GM12878 (cell line): ENCODE measurements at regions not wholly inside any gene's neighbourhood (a gene's known extent, or its start where the extent isn't known, plus 50 kb on each side); places are given as distances from the start of the nearest gene placed in this dataset.

Experiments
- ATAC-seq: fragments of 200-7000 bp; cut with Tn5 transposase; 3 replicates; pipeline ENCODE4 v1.9.1; 2020; ENCODE audit warnings: mild to moderate bottlenecking, moderate library complexity
- BruUV-seq: library from RNA; stranded (reverse); fragments of 400-500 nt; replicated peaks from 2 replicates; lab custom pipeline; 2021; lab: Mats Ljungman, UMichigan
- CTCF ChIA-PET: fragments of 300-600 bp; sonication (Branson Sonifier 250); formaldehyde crosslinking; extraction: SDS; loops from one replicate; lab custom pipeline; 2021; ENCODE audit warnings: inconsistent platforms; lab: Yijun Ruan, JAX
- POLR2A ChIA-PET: fragments of 350-600 bp; formaldehyde crosslinking; extraction: SDS; loops from one replicate; lab custom pipeline; 2021; ENCODE audit warnings: inconsistent platforms; lab: Charles Lee
- RAD21 ChIA-PET: fragments of 300-600 bp; sonication (Branson Sonifier 250); formaldehyde crosslinking; loops from one replicate; lab custom pipeline; 2023; ENCODE audit warnings: antibody characterized with exemption; ENCODE audit not compliant: unreplicated experiment; lab: Charles Lee
- SMC1A ChIA-PET: fragments of 300-600 bp; sonication (Branson Sonifier 250); formaldehyde crosslinking; loops from one replicate; lab custom pipeline; 2023; ENCODE audit not compliant: unreplicated experiment, uncharacterized antibody; lab: Charles Lee
- DNase-seq: peaks from one replicate; pipeline ENCODE4 v3.0.0-alpha.2; 2011; ENCODE audit warnings: low read depth, low spot score
- FAIRE-seq: peaks from 3 replicates; lab custom pipeline; 2011; peaks lifted over from hg19 to GRCh38; lab: Jason Lieb, UNC
- H2AFZ ChIP-seq: 2 replicates; pipeline ENCODE4 v1.6.0; 2011; ENCODE audit warnings: low read depth, low read length, control low read depth; ENCODE audit not compliant: control insufficient read depth
- H3K27ac ChIP-seq: 2 replicates; pipeline ENCODE4 v1.5.1; 2011; ENCODE audit warnings: control low read depth; ENCODE audit not compliant: control insufficient read depth, insufficient read depth
- H3K27me3 ChIP-seq, 2 experiments: replicated peaks in 1 of 2; 2 replicates each; pipeline versions ENCODE4 v1.6.0 to v1.6.1; 2011; ENCODE audit warnings: low read length in 1 of 2; ENCODE audit not compliant: control insufficient read depth in 2 of 2, insufficient read depth in 2 of 2
- H3K36me3 ChIP-seq, 2 experiments: 2 replicates each; pipeline ENCODE4 v1.5.1; 2011; ENCODE audit warnings: low read length in 1 of 2; ENCODE audit not compliant: control insufficient read depth in 2 of 2, insufficient read depth in 2 of 2
- H3K4me1 ChIP-seq: 2 replicates; pipeline ENCODE4 v1.6.1; 2011; ENCODE audit warnings: mild to moderate bottlenecking, low read length, moderate library complexity, mixed read lengths; ENCODE audit not compliant: control insufficient read depth, insufficient read depth
- H3K4me2 ChIP-seq: 2 replicates; pipeline ENCODE4 v1.6.0; 2011; ENCODE audit warnings: control low read depth; ENCODE audit not compliant: control insufficient read depth, insufficient read depth
- H3K4me3 ChIP-seq: fragments of 200-600 bp; sonication (generic); 2 replicates; pipeline ENCODE4 v1.5.1; 2016
- H3K79me2 ChIP-seq: 2 replicates; pipeline ENCODE4 v1.6.0; 2011; ENCODE audit warnings: low read length; ENCODE audit not compliant: control insufficient read depth, insufficient read depth
- H3K9ac ChIP-seq: 2 replicates; pipeline ENCODE4 v1.8.0; 2011; ENCODE audit warnings: low read length, control low read depth, mixed read lengths; ENCODE audit not compliant: control insufficient read depth, insufficient read depth
- H3K9me3 ChIP-seq: replicated peaks from 3 replicates; pipeline ENCODE4 v1.5.1; 2011; ENCODE audit warnings: mild to moderate bottlenecking, low read length; ENCODE audit not compliant: control insufficient read depth, insufficient read depth
- H4K20me1 ChIP-seq: 2 replicates; pipeline ENCODE4 v1.6.0; 2011; ENCODE audit not compliant: control insufficient read depth, insufficient read depth
- BCL11A ChIP-seq: IDR thresholded peaks from 2 replicates; pipeline ENCODE4 v1.6.1; 2011; ENCODE audit warnings: low read depth, low read length
- NBN ChIP-seq: fragments of 450-650 bp; IDR thresholded peaks from 2 replicates; pipeline ENCODE4 v1.6.1; 2016
- NR2F1 ChIP-seq: fragments of 450-650 bp; conservative IDR thresholded peaks from 2 replicates; pipeline ENCODE4 v1.6.1; 2017; ENCODE audit warnings: mild to moderate bottlenecking
- SUPT20H ChIP-seq: IDR thresholded peaks from 2 replicates; pipeline ENCODE4 v1.6.1; 2011; ENCODE audit warnings: low read depth, mild to moderate bottlenecking, low read length, moderate library complexity, borderline replicate concordance; ENCODE audit not compliant: control insufficient read depth
- SUZ12 ChIP-seq: fragments of 200-600 bp; sonication (generic); IDR thresholded peaks from one replicate; pipeline ENCODE4 v1.6.1; 2018; ENCODE audit warnings: antibody characterized with exemption, mild to moderate bottlenecking; ENCODE audit not compliant: unreplicated experiment
- TCF12 ChIP-seq: IDR thresholded peaks from 2 replicates; pipeline ENCODE4 v1.6.1; 2011; ENCODE audit warnings: low read depth, mild to moderate bottlenecking, low read length
- WGBS: methylation state at CpG from one replicate; pipeline ENCODE4 v1.1.6; 2016; ENCODE audit warnings: low lambda C conversion rate; ENCODE audit not compliant: insufficient replicate concordance, insufficient coverage; ENCODE audit errors: missing lambda C conversion rate; 5-methylcytosine and 5-hydroxymethylcytosine counted together
- in situ Hi-C: fragments of 300-500 bp; cut with MboI; formaldehyde crosslinking; loops from 9 replicates; pipeline ENCODE4 v1.14.3; 2018; ENCODE audit warnings: mixed read lengths
- intact Hi-C: fragments of 100-400 bp; cut with micrococcal nuclease; formaldehyde crosslinking; loops from one replicate; pipeline ENCODE4 v1.14.2; 2022; ENCODE audit not compliant: unreplicated experiment
- TF ChIP-seq, protein P1 (sequence below): fragments of 450-650 bp; formaldehyde crosslinking; IDR thresholded peaks from 2 replicates; pipeline ENCODE4 v1.4.0; 2022; ENCODE audit warnings: mild to moderate bottlenecking, moderate library complexity
- TF ChIP-seq, protein P2 (sequence below): fragments of 450-650 bp; IDR thresholded peaks from 2 replicates; pipeline ENCODE4 v1.6.1; 2018; ENCODE audit warnings: borderline replicate concordance, mild to moderate bottlenecking; ENCODE audit not compliant: partially characterized antibody

DNA sequence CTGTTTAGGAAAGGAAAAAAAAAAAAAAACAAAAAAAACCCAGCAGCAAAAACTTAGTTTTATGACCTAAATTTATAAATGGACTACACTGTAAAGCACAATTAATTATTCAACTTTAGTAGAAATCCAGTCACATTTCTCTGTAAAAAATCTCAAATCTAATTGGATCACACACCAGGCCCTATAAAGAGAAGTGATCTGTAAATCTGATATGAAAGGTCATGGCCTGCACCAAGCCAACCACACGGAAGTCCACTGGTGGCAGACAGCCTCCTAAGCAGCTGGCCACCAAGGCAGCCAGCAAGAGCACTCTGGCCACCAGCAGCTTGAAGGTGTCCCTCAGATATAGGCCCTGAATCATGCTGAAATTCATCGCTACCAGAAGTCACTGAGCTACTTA, 131.6 kb downstream of the HFE start:
- H3K27ac ChIP-seq = peak overlapping the region; percentile 93
- POLR2A ChIA-PET = interaction anchor here (0.6 to 2.9 kb wide), 6 partner anchors 16 to 103 kb away, joined by 3 to 21 read pairs (median 4); a partner anchor contains a TSS
- RAD21 ChIA-PET = interaction anchor here (0.6 to 1.1 kb wide), 3 partner anchors 16 to 39 kb away, joined by 3 to 4 read pairs (median 3); a partner anchor contains a TSS

More for the DNA sequence above, 131.6 kb downstream of the HFE start:
- in situ Hi-C loops (no loop called here), intact Hi-C loops (no loop called here)
- no peaks in the 10 kb centered on the region for H4K20me1 ChIP-seq
- no peaks in the 10 kb centered on the region for H3K36me3 ChIP-seq
- BruUV-seq = no TSS peak
- no peak for DNase-seq
- H3K9ac ChIP-seq = peak overlapping the region; percentile 46; the same call in 1 of the 2 replicates
- peaks cover 4% of the 10 kb centered on the region; the same call in 1 of the 2 replicates for H3K79me2 ChIP-seq
- no peak for ATAC-seq
- no peak overlapping the region; the same call in 1 of the 2 replicates for H3K4me2 ChIP-seq
- no peak overlapping the region for H2AFZ ChIP-seq
- TF ChIP-seq SUPT20H (no peak), BCL11A (no peak), TCF12 (no peak), SUZ12 (no peak), NBN (no peak), NR2F1 (peak; percentile 63)
- TF ChIP-seq, protein P1, sequence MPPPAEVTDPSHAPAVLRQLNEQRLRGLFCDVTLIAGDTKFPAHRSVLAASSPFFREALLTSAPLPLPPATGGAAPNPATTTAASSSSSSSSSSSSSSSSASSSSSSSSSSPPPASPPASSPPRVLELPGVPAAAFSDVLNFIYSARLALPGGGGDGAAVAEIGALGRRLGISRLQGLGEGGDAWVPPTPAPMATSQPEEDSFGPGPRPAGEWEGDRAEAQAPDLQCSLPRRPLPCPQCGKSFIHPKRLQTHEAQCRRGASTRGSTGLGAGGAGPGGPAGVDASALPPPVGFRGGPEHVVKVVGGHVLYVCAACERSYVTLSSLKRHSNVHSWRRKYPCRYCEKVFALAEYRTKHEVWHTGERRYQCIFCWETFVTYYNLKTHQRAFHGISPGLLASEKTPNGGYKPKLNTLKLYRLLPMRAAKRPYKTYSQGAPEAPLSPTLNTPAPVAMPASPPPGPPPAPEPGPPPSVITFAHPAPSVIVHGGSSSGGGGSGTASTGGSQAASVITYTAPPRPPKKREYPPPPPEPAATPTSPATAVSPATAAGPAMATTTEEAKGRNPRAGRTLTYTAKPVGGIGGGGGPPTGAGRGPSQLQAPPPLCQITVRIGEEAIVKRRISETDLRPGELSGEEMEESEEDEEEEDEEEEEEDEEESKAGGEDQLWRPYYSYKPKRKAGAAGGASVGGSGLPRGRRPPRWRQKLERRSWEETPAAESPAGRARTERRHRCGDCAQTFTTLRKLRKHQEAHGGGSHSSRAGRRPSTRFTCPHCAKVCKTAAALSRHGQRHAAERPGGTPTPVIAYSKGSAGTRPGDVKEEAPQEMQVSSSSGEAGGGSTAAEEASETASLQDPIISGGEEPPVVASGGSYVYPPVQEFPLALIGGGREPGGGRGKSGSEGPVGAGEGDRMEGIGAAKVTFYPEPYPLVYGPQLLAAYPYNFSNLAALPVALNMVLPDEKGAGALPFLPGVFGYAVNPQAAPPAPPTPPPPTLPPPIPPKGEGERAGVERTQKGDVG (CRISPR knock-in tag) = no peak
- TF ChIP-seq, protein P2, sequence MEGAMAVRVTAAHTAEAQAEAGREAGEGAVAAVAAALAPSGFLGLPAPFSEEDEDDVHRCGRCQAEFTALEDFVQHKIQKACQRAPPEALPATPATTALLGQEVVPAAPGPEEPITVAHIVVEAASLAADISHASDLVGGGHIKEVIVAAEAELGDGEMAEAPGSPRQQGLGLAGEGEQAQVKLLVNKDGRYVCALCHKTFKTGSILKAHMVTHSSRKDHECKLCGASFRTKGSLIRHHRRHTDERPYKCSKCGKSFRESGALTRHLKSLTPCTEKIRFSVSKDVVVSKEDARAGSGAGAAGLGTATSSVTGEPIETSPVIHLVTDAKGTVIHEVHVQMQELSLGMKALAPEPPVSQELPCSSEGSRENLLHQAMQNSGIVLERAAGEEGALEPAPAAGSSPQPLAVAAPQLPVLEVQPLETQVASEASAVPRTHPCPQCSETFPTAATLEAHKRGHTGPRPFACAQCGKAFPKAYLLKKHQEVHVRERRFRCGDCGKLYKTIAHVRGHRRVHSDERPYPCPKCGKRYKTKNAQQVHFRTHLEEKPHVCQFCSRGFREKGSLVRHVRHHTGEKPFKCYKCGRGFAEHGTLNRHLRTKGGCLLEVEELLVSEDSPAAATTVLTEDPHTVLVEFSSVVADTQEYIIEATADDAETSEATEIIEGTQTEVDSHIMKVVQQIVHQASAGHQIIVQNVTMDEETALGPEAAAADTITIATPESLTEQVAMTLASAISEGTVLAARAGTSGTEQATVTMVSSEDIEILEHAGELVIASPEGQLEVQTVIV = no peak
- no peaks in the 10 kb centered on the region for H3K27me3 ChIP-seq
- no peak overlapping the region for H3K4me3 ChIP-seq
- H3K9me3 ChIP-seq = no peaks in the 10 kb centered on the region
- no peak for FAIRE-seq
- CTCF ChIA-PET = no interaction called here
- SMC1A ChIA-PET = interaction anchor here (4.1 kb wide), 1 partner anchor 45 kb away, joined by 17 read pairs; no protein-coding TSS in a partner anchor
- WGBS = 78% methylated on average over 2 of the region's 2 CpGs
- peaks cover 19% of the 10 kb centered on the region for H3K4me1 ChIP-seq
